Neuronal stem cell (in vitro differentiated cells): ENCODE measurements at regions not wholly inside any gene's neighbourhood (a gene's known extent, or its start where the extent isn't known, plus 50 kb on each side); places are given as distances from the start of the nearest gene placed in this dataset.

Source experiments
- DNase-seq: peaks from one replicate; pipeline ENCODE4 v3.0.0-alpha.2; 2013; ENCODE audit warnings: low spot score
- H2AFZ ChIP-seq: one replicate; pipeline ENCODE4 v1.6.1; 2013; ENCODE audit warnings: mild to moderate bottlenecking, low read length, inconsistent platforms
- H2AK5ac ChIP-seq: 2 replicates; pipeline ENCODE4 v1.6.1; 2013; ENCODE audit warnings: low read depth, mild to moderate bottlenecking, inconsistent platforms, low read length, moderate library complexity, mixed read lengths
- H2BK120ac ChIP-seq: 2 replicates; pipeline ENCODE4 v1.6.1; 2013; ENCODE audit warnings: low read depth, mild to moderate bottlenecking, inconsistent platforms, low read length, moderate library complexity, mixed read lengths
- H2BK12ac ChIP-seq: one replicate; pipeline ENCODE4 v1.6.1; 2013; ENCODE audit warnings: low read length, inconsistent platforms
- H2BK15ac ChIP-seq: 2 replicates; pipeline ENCODE4 v1.6.1; 2013; ENCODE audit warnings: mild to moderate bottlenecking, low read length, inconsistent platforms, mixed read lengths
- H2BK5ac ChIP-seq: one replicate; pipeline ENCODE4 v1.6.1; 2013; ENCODE audit warnings: inconsistent platforms, mild to moderate bottlenecking, low read length, moderate library complexity
- H3K14ac ChIP-seq: one replicate; pipeline ENCODE4 v1.6.1; 2013; ENCODE audit warnings: low read length, inconsistent platforms
- H3K18ac ChIP-seq: 2 replicates; pipeline ENCODE4 v1.6.1; 2013; ENCODE audit warnings: low read length, inconsistent platforms
- H3K23ac ChIP-seq: 2 replicates; pipeline ENCODE4 v1.6.1; 2013; ENCODE audit warnings: low read depth, mild to moderate bottlenecking, mixed read lengths, low read length, inconsistent platforms; ENCODE audit not compliant: poor library complexity
- H3K27ac ChIP-seq: replicated peaks from 3 replicates; pipeline ENCODE4 v1.5.1; 2013; ENCODE audit warnings: low read length, inconsistent platforms
- H3K27me3 ChIP-seq, 3 experiments: 2 replicates each; pipeline ENCODE4 v1.6.1; 2013; ENCODE audit warnings: low read length in 3 of 3, mild to moderate bottlenecking in 2 of 3, inconsistent platforms in 1 of 3, low read depth in 1 of 3, mixed read lengths in 1 of 3, moderate library complexity in 1 of 3; ENCODE audit not compliant: control insufficient read depth in 3 of 3, insufficient read depth in 3 of 3
- H3K36me3 ChIP-seq, 2 donors: replicated peaks in 1 of 2; 2 replicates each; pipeline ENCODE4 v1.6.1; 2013; ENCODE audit warnings: low read length in 2 of 2; ENCODE audit not compliant: control insufficient read depth in 2 of 2, insufficient read depth in 2 of 2
- H3K4ac ChIP-seq: 2 replicates; pipeline ENCODE4 v1.6.1; 2013; ENCODE audit warnings: inconsistent platforms, mild to moderate bottlenecking, low read length, moderate library complexity
- H3K4me1 ChIP-seq, 2 donors: 1 replicate in 1 of 2; 2 replicates in 1 of 2; pipeline ENCODE4 v1.6.1; 2013; ENCODE audit warnings: low read length in 2 of 2, low read depth in 1 of 2; ENCODE audit not compliant: control insufficient read depth in 2 of 2, insufficient read depth in 1 of 2
- H3K4me2 ChIP-seq: one replicate; pipeline ENCODE4 v1.6.1; 2013; ENCODE audit warnings: mild to moderate bottlenecking, low read length, inconsistent platforms; ENCODE audit not compliant: insufficient read depth, poor library complexity, severe bottlenecking
- H3K4me3 ChIP-seq, 2 donors: 2 replicates each; pipeline ENCODE4 v1.5.1; 2013; ENCODE audit warnings: low read length in 2 of 2, mild to moderate bottlenecking in 2 of 2, inconsistent platforms in 1 of 2, moderate library complexity in 1 of 2
- H3K79me1 ChIP-seq: one replicate; pipeline ENCODE4 v1.6.1; 2013; ENCODE audit warnings: low read depth, mild to moderate bottlenecking, inconsistent platforms, low read length, moderate library complexity
- H3K9ac ChIP-seq: one replicate; pipeline ENCODE4 v1.6.1; 2013; ENCODE audit warnings: mild to moderate bottlenecking, low read depth, low read length, inconsistent platforms; ENCODE audit not compliant: poor library complexity
- H3K9me3 ChIP-seq, 2 donors: replicated peaks in 1 of 2; 2 replicates each; pipeline versions ENCODE3 to v1.6.1; 2013; ENCODE audit warnings: low read length in 2 of 2, mild to moderate bottlenecking in 2 of 2, inconsistent platforms in 1 of 2, low read depth in 1 of 2, mixed read lengths in 1 of 2, moderate library complexity in 1 of 2; ENCODE audit not compliant: control insufficient read depth in 2 of 2, insufficient read depth in 1 of 2
- H4K8ac ChIP-seq: one replicate; pipeline ENCODE4 v1.6.1; 2013; ENCODE audit warnings: low read depth, mild to moderate bottlenecking, inconsistent platforms, low read length, moderate library complexity
- H4K91ac ChIP-seq: one replicate; pipeline ENCODE4 v1.6.1; 2013; ENCODE audit warnings: low read length, low read depth, mild to moderate bottlenecking, inconsistent platforms; ENCODE audit not compliant: poor library complexity
- WGBS, 2 donors: extraction: QIAGEN DNeasy Blood & Tissue Kit; methylation state at CpG; one replicate each; pipeline ENCODE4 v1.1.7; 2013; ENCODE audit warnings: missing lambda C conversion rate in 2 of 2, mixed read lengths in 1 of 2; ENCODE audit not compliant: insufficient read length in 2 of 2, insufficient replicate concordance in 1 of 2; ENCODE audit errors: extremely low coverage in 2 of 2; 5-methylcytosine and 5-hydroxymethylcytosine counted together

DNA sequence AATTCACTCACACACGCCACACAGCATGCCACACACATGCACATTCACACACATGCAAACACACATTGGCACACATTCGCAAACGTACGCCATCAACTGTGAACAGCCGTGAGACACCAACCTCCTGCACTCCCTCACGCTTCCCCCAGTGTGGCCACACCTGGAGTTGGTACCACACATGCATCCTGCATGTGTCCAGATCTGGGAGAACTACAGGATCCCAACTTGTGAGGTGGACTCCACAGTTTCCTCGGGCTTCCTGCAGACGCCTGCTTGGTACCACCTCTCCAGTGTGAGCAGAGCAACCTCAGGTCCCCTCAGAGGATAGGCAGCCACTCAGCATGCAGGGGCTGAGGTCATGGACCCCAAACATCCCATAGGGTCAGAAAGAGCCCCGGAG lies 239.0 kb downstream of the EIPR1 start:
- Histone ChIP-seq H4K91ac (no peak overlapping the region), H3K9ac (no peak overlapping the region), H3K18ac (no peak overlapping the region), H2AFZ (no peak overlapping the region), H3K4ac (no peak overlapping the region), H3K27me3 (no peaks in the 10 kb centered on the region), H2BK12ac (no peak overlapping the region), H4K8ac (no peak overlapping the region), H2AK5ac (no peak overlapping the region), H3K4me1 (peaks cover 0 to 9% of the 10 kb centered on the region in 2 donors), H3K4me3 (peak overlapping the region in 1 of 2 donors; percentile 9), H3K36me3 (peaks cover 0 to 2% of the 10 kb centered on the region in 2 donors), H3K79me1 (no peaks in the 10 kb centered on the region), H2BK5ac (no peak overlapping the region), H2BK120ac (no peak overlapping the region), H2BK15ac (no peak overlapping the region), H3K9me3 (peaks cover 11 to 17% of the 10 kb centered on the region in 2 donors), H3K4me2 (no peak overlapping the region), H3K23ac (no peak overlapping the region), H3K27ac (no peak overlapping the region), H3K14ac (no peak overlapping the region)
- WGBS, 2 donors, result 100% methylated on average over 1 of the region's 9 CpGs; no CpG with 5 or more reads in 1 of the 2 donors
- DNase-seq, result no peak

DNA sequence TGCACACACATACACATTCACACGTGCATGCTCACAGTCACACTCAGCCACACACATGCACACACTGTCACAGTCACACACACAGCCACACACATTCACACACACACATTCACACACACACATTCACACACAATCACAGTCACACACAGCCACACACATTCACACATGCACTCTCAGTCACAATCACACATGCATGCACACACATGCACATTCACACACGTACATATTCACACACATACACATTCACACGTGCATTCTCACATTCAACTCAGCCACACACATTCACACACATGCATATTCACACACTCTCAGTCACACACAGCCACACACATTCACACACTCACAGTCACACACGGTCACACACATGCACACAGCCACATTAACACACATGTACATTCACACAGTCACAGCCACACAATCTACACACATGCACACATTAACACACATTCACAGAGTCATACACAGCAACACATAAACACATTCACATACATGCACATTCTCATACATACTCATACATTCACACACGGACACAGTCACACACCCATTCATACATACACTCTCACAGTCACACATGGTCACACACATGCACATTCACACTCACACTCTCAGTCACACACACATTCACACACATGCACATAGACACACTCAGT lies 239.8 kb downstream of the EIPR1 start:
- Histone ChIP-seq H3K9ac (peak overlapping the region; percentile 50), H3K4ac (no peak overlapping the region)
- no CpG with 5 or more reads among the region's 5 CpGs for WGBS, 2 donors

GRCh38 chr2:3135676-3136075 lies 241.9 kb downstream of the EIPR1 start:
- H3K36me3 ChIP-seq, result peaks cover 0 to 2% of the 10 kb centered on the region in 2 donors
- DNase-seq, result no peak
- H2BK15ac ChIP-seq, result no peak overlapping the region
- H2AFZ ChIP-seq, result no peak overlapping the region
- H3K4me2 ChIP-seq, result no peak overlapping the region
- no peaks in the 10 kb centered on the region for H3K27me3 ChIP-seq
- WGBS, 2 donors, result no CpG with 5 or more reads among the region's 5 CpGs
- no peak overlapping the region for H3K27ac ChIP-seq
- peaks cover 12% of the 10 kb centered on the region in 2 donors for H3K4me1 ChIP-seq
- H3K79me1 ChIP-seq, result no peaks in the 10 kb centered on the region
- H2BK5ac ChIP-seq, result no peak overlapping the region
- no peak overlapping the region for H2BK120ac ChIP-seq
- no peak overlapping the region for H4K8ac ChIP-seq
- no peak overlapping the region for H3K14ac ChIP-seq
- no peak overlapping the region for H3K4ac ChIP-seq
- no peak overlapping the region for H3K23ac ChIP-seq
- H3K9ac ChIP-seq, result no peak overlapping the region
- H3K4me3 ChIP-seq, result no peak overlapping the region
- no peak overlapping the region for H3K18ac ChIP-seq
- H2AK5ac ChIP-seq, result no peak overlapping the region
- H3K9me3 ChIP-seq, result peaks cover 6 to 14% of the 10 kb centered on the region in 2 donors
- no peak overlapping the region for H4K91ac ChIP-seq
- H2BK12ac ChIP-seq, result no peak overlapping the region

More for the DNA sequence above, 239.8 kb downstream of the EIPR1 start:
- Histone ChIP-seq H4K91ac (peak overlapping the region; percentile 69), H2BK12ac (no peak overlapping the region), H4K8ac (no peak overlapping the region), H3K18ac (no peak overlapping the region), H3K9me3 (peaks cover 11 to 17% of the 10 kb centered on the region in 2 donors), H3K27me3 (no peaks in the 10 kb centered on the region), H3K23ac (peak overlapping the region; percentile 6), H2BK120ac (no peak overlapping the region), H2AFZ (no peak overlapping the region), H3K4me3 (peak overlapping the region in 1 of 2 donors; percentile 9), H3K4me1 (peaks cover 0 to under 1% of the 10 kb centered on the region in 2 donors), H3K14ac (no peak overlapping the region), H3K79me1 (no peaks in the 10 kb centered on the region), H2BK5ac (no peak overlapping the region), H3K4me2 (no peak overlapping the region), H3K36me3 (peaks cover 0 to 2% of the 10 kb centered on the region in 2 donors), H2BK15ac (no peak overlapping the region), H2AK5ac (no peak overlapping the region), H3K27ac (no peak overlapping the region)
- no peak for DNase-seq

DNA sequence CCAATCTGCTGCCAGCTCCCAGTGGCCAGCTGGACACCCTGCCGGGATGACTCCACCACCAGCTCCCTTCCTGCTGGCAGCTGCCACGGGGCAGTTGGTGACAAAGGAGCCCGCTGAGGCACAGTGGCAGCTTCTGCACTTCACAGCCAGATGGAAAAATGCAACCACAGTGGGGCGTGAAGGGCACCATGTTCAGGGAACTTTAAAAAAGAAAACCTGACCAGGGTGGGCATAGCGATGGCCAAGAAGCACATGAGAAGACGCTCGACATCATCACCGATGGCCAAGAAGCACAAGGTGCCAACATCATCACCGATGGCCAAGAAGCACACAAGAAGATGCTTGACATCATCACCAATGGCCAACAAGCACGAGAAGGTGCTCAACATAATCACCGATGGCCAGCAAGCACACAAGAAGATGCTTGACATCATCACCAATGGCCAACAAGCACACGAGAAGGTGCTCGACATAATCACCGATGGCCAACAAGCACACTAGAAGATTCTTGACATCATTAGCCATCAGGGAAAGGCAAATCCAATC lies 243.5 kb downstream of the EIPR1 start:
- Histone ChIP-seq H3K4ac (no peak overlapping the region), H2BK5ac (no peak overlapping the region), H3K79me1 (no peaks in the 10 kb centered on the region), H2BK120ac (no peak overlapping the region), H2BK12ac (no peak overlapping the region), H3K4me3 (no peak overlapping the region), H3K23ac (no peak overlapping the region), H2AFZ (no peak overlapping the region), H3K9ac (no peak overlapping the region), H2BK15ac (peak overlapping the region; percentile 51), H3K14ac (no peak overlapping the region), H3K18ac (peak overlapping the region; percentile 53), H4K8ac (no peak overlapping the region), H3K4me1 (peaks cover 12 to 14% of the 10 kb centered on the region in 2 donors), H4K91ac (peak overlapping the region; percentile 35), H3K36me3 (peaks cover 0 to 2% of the 10 kb centered on the region in 2 donors), H3K4me2 (no peak overlapping the region), H3K27me3 (no peaks in the 10 kb centered on the region), H3K27ac (no peak overlapping the region), H3K9me3 (peaks cover 6 to 14% of the 10 kb centered on the region in 2 donors), H2AK5ac (no peak overlapping the region)
- no peak for DNase-seq
- whole genome bisulfite sequencing, 2 donors, result no CpG with 5 or more reads among the region's 14 CpGs
